ENCODE measurements at regions not wholly inside any gene's neighbourhood (a gene's known extent, or its start where the extent isn't known, plus 50 kb on each side); places are given as distances from the start of the nearest gene placed in this dataset.

- intact Hi-C loops (cut with DNase I) = no loop called here
- H3K9me3 ChIP-seq = no peaks in the 10 kb centered on the region
- no peaks in the 10 kb centered on the region for H3K27me3 ChIP-seq
- WGBS, 2 donors = 88 to 91% methylated on average over 6 of the region's 6 CpGs
- TF ChIP-seq POLR2A (IDR thresholded peaks at IDR 0.05) = no peak
- TF ChIP-seq CTCF (IDR thresholded peaks at IDR 0.05) = no peak
- no peak overlapping the region for H3K4me3 ChIP-seq (replicated peaks in 1 of 3)
- no peak for DNase-seq
- H3K36me3 ChIP-seq = no peaks in the 10 kb centered on the region
- no peaks in the 10 kb centered on the region for H3K4me1 ChIP-seq
- no peak overlapping the region for H3K27ac ChIP-seq
These were observed 392.9 kb downstream of the INSC start for GRCh38 chr11:15507592-15507991.

- intact Hi-C loops (cut with DNase I) = no loop called here
- no peak for DNase-seq
- Histone ChIP-seq H3K4me1 (no peaks in the 10 kb centered on the region), H3K27me3 (no peaks in the 10 kb centered on the region), H3K9me3 (no peaks in the 10 kb centered on the region), H3K4me3 (replicated peaks in 1 of 3) (no peak overlapping the region), H3K36me3 (no peaks in the 10 kb centered on the region), H3K27ac (no peak overlapping the region)
- 95 to 99% methylated on average over 2 of the region's 2 CpGs for WGBS, 2 donors
- TF ChIP-seq POLR2A (IDR thresholded peaks at IDR 0.05) (no peak), CTCF (IDR thresholded peaks at IDR 0.05) (no peak)
These were observed 394.4 kb downstream of the INSC start for GRCh38 chr11:15509082-15509481.

DNA sequence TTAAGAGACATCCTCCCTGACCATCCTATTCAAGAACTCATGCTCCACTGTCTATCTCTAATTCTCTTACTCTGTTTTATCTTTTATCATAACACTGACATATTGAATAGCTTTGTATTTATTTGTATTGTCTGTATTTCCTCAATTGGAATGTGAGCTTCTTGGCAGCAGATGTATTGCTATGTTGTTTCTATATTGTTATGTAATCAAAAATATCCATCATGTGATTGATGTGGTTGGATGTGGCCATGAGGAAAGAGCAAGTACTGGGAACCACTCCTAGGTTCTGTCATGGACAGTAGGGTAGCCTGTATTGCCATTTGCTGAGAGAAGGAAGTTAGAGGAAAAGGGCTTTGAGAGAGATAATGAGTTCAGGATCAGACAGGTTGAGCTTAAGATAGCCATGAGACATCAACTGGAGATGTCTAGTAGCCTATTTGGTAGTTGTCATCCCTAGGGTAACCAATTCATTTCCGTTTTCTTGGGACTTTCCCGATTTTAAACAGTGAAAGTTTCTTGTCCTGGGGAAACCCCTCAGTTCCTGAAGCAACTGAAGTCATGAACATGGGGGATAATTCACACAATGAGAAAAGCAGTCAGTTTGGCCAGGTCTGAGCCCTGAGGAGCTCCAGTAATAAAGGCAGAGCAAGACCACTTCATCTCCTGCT, 404.5 kb downstream of the INSC start:
- Histone ChIP-seq H3K27ac (no peak overlapping the region), H3K27me3 (no peaks in the 10 kb centered on the region), H3K4me1 (no peaks in the 10 kb centered on the region), H3K36me3 (no peaks in the 10 kb centered on the region), H3K9me3 (no peaks in the 10 kb centered on the region), H3K4me3 (replicated peaks in 1 of 3) (no peak overlapping the region)
- no peak for DNase-seq
- TF ChIP-seq POLR2A (IDR thresholded peaks at IDR 0.05) = no peak
- no peak for TF ChIP-seq CTCF (IDR thresholded peaks at IDR 0.05)
- 85 to 86% methylated on average over 2 of the region's 2 CpGs for WGBS, 2 donors
- intact Hi-C loops (cut with DNase I) = no loop called here

DNA sequence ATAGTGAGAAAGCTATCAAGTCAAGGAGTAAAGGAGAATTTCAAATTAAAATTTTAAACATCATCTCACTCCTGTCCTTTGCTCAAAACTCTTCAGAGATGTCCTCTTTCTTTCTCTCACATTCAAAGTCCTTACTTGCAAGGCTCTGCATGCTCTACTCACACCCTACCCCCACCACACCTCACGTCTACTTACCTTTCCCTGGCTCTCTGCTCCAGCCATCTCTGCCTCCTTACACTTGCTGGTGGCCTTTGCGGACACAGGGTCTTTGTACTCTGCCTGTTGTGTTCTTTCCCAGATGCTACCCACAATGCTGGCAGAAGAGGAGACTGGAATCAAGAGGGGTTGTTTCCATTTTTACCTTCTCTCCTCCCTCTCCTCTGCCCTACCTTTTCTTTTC, 405.2 kb downstream of the INSC start:
- 64 to 73% methylated on average over 2 of the region's 2 CpGs for whole genome bisulfite sequencing, 2 donors
- no peak for TF ChIP-seq CTCF (IDR thresholded peaks at IDR 0.05)
- no peak for TF ChIP-seq POLR2A (IDR thresholded peaks at IDR 0.05)
- intact Hi-C loops (cut with DNase I) = no loop called here
- DNase-seq = no peak
- no peaks in the 10 kb centered on the region for H3K4me1 ChIP-seq
- H3K27me3 ChIP-seq = no peaks in the 10 kb centered on the region
- H3K9me3 ChIP-seq = no peaks in the 10 kb centered on the region
- no peaks in the 10 kb centered on the region for H3K36me3 ChIP-seq
- H3K4me3 ChIP-seq (replicated peaks in 1 of 3) = no peak overlapping the region
- H3K27ac ChIP-seq = no peak overlapping the region

GRCh38 chr11:15523543-15523942, 408.8 kb downstream of the INSC start:
- Histone ChIP-seq H3K4me1 (no peaks in the 10 kb centered on the region), H3K4me3 (replicated peaks in 1 of 3) (no peak overlapping the region), H3K27ac (no peak overlapping the region), H3K27me3 (no peaks in the 10 kb centered on the region), H3K9me3 (no peaks in the 10 kb centered on the region), H3K36me3 (no peaks in the 10 kb centered on the region)
- 77 to 81% methylated on average over 2 of the region's 2 CpGs for WGBS, 2 donors
- no peak for DNase-seq
- intact Hi-C loops (cut with DNase I) = no loop called here
- no peak for TF ChIP-seq CTCF (IDR thresholded peaks at IDR 0.05)
- no peak for TF ChIP-seq POLR2A (IDR thresholded peaks at IDR 0.05)
